GM23248 (cell line): ENCODE measurements at regions not wholly inside any gene's neighbourhood (a gene's known extent, or its start where the extent isn't known, plus 50 kb on each side); places are given as distances from the start of the nearest gene placed in this dataset.

Source experiments
- EZH2 ChIP-seq: fragments of 200-600 bp; sonication (generic); IDR thresholded peaks from 2 replicates; pipeline ENCODE4 v1.6.1; 2018; ENCODE audit warnings: antibody characterized with exemption, mild to moderate bottlenecking; ENCODE audit not compliant: insufficient read depth, poor library complexity, severe bottlenecking
- EZH2phosphoT487 ChIP-seq: fragments of 200-600 bp; sonication (generic); IDR thresholded peaks from 2 replicates; pipeline ENCODE4 v1.6.1; 2018; ENCODE audit warnings: antibody characterized with exemption, moderate library complexity, mild to moderate bottlenecking, low read depth; ENCODE audit not compliant: insufficient read depth

GRCh38 chr5:96601715-96602244 lies 60.4 kb upstream of the CAST start:
- TF ChIP-seq EZH2phosphoT487 (no peak), EZH2 (no peak)
